Hepatic stellate cell (primary cell): ENCODE measurements at regions not wholly inside any gene's neighbourhood (a gene's known extent, or its start where the extent isn't known, plus 50 kb on each side); places are given as distances from the start of the nearest gene placed in this dataset.
"Not testable (repeated sequence)": the region's sequence is repeated elsewhere in the genome, so short reads cannot be mapped to it uniquely, and the experiment has no call there.

ENCODE experiments used
- DNase-seq: peaks from one replicate; pipeline ENCODE4 v3.0.0; 2011; ENCODE audit warnings: low spot score

DNA sequence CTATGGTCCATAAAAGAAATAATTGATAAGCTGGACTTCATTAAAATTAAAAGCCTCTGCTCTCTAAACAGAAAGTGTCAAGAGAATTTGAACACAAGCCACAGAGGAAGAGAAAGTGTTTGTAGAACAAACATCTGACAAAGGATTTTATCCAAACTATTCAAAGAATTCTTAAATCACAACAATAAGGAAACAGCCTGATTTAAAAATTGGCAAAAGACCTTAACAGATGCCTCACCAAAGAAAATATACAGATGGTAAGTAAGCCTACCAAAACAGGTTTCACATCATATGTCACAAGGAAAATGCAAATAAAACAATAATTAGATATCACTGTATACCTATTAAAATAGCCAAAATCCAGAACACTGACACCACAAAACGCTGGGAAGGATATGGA, 612.0 kb downstream of the TTLL7 start:
- DNase-seq, result not testable (repeated sequence)

DNA sequence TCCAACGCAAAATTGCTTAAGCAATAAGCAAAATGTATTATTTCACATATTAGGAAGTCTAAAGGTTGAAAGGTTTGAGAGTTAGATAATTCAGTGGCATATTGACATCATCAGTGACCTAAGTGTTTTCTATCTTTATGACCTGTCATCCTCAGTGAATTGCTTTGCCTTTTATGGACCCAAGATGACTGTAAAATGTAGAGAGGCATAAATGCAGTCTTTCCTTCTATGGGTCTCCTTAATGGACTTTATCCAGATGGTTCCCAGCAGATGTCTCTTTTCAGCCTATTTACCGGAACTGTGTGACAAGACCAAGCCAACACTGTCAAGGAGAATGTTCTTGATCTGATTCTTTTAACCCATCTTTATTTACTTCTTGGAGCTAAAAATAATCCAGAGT, 615.8 kb downstream of the TTLL7 start:
- not testable (repeated sequence) for DNase-seq

DNA sequence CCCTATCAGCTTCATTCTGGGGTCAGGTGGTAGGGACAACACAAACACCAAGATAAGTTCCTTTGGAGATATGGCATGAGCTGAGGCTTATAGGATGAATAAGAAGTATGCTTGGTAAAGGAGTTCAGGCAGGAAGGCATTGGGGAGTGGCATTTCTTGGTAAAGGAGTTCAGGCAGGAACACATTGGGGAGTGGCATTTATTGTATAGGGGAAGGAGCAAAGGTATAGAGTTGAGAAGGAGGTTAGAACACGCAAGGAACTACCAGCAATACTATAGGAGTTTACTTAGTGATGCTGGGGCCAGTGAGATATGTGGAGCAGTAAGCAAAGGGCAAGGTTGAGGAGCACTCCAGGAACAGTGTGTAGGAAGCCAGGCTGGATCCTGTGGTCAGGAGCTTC, 625.9 kb downstream of the TTLL7 start:
- DNase-seq, result not testable (repeated sequence)

DNA sequence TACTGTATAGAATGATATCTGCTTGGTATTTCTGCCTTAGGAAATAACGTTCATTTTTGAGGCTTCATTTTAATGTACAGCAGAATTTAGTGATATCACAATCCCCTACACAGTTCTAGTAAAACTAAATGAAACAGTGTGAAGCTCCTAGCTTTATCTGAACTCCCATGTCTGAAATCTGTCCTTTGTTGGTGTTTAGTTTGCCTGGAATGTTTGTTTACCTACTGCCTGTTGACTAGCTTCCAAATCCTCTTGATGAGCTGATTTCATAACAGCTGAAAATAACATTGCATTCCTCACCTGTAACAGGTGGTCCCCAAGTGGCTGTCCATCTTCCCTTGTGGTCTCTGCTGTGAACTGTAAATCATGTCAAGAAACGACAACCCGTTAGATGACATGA, 629.1 kb downstream of the TTLL7 start:
- not testable (repeated sequence) for DNase-seq

DNA sequence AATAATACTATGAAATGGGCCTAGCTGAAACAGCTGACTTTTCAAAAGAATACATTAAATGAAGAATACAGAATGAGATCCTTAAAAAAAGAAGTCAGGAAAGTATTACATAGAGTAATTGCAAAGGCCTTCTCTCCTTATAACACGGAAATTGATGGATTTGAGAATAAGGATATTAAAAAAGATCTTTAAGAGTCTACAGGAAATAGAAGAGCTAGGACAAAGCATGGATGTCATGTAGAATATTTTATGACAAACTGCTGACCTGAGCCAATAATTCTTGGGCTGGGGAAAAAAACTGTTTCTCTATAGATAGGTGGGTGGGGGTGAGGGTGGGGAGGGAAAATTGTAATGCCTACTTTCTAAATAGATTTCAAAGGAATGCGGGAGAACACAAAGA, 633.6 kb downstream of the TTLL7 start:
- not testable (repeated sequence) for DNase-seq

DNA sequence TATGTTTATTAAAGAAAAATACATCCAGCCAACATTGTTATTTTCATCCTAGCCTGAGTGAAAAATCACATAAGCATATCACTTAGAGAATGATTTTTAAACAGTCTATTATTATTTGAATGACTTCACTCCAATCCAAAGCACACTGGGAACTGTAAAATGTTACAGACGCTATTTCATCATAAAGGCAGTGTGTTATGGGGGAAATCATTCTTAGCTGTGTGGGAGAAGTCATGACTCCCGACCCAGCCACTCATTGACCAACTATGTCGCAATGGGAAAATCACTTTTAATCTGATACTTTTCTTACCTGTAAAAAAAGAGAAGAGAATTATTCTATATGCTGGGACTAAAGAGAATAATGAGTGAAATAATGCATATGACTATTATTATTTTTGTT, 653.6 kb downstream of the TTLL7 start:
- DNase-seq, result not testable (repeated sequence)

DNA sequence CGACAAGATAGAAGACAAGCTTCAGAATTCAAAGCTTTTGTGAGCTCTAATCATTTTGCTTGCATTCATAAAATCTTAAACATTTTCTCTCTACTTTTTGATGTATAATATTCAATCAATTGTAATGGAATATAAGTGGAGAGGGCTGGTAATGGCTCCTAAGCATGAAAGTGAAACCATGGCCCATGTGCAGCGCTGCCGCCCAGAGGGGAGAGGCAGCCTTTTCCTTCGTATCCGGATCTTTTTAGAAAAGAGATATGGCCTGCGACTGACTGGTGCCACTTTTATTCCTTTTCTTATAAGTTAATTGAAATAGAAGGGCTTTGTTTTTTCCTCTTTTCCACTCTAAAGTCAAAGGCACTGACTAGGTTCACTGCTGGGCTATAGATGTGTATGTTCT, 655.2 kb downstream of the TTLL7 start:
- DNase-seq, result not testable (repeated sequence)

DNA sequence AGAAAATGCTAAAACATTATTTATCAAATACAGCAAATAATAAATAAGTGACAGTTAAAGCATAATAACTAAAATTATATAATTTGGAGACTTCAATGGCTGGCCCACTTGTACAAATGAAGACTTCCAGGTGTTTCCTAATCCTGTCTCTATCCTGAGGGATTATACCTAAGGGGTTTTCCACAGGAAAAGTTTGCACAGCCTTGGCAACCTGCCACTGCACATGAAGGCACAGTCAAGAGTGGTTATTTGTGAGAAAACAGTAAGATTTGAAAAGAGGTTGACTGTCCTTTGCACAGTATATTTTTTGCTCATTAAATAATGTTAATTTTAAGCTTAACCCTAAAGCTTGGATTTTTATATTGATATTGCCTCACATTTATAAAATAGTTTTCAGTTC, 655.9 kb downstream of the TTLL7 start:
- DNase-seq, result not testable (repeated sequence)

DNA sequence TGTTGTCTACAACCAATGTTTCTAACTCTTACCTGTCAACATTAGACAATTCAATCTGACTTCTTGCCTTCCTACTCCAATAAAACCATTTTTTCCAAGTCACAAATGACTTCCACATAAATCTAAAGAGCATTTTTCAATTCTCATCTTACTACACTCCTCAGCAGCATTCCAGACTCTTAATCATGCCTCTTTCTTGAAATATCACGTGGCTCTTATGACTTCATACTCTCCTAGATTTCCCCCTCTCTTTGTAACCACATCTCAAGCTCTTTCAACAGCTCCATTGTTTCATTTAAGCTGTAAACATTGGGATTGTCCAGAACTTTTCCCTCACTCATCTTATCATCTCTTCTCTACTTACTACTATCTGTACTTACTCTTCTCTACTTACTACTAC, 666.6 kb downstream of the TTLL7 start:
- DNase-seq, result not testable (repeated sequence)

DNA sequence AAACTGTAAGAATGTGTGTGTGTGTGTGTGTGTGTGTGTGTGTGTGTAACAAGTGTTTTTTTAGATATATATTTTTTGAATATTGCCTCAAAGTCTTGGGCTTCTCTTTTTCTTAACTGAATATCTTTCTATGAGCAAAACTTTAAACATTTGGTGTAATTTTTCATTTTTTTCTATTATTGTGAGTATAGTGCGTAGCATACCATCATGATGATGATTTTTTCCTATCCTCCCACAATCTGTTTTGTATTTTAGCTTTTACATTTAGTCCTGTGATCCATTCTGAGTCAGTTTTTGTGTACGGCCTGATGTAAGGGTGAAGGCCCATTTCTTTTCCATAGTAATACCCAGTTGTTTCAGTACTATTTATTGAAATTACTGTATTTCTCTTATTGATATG, 680.6 kb downstream of the TTLL7 start:
- peak; percentile 2 for DNase-seq

DNA sequence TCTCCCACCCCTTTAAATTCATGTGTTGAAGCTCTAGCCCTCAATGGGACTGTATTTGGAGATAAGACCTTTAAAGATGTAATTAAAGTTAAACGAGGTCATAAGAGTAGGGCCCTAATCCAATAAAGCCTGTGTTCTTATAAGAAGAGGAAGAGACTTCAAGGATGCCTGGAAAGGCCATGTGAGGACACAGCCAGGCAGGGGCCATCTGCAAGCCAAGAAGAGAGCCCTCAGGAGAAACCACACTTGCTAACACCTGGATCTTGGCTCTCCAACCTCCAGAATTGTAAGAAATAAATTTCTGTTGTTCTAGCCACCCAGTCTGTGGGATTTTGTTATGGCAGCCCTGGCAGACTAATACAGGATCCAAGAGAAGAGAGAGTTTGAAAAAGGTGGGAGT, 683.5 kb downstream of the TTLL7 start:
- not testable (repeated sequence) for DNase-seq

DNA sequence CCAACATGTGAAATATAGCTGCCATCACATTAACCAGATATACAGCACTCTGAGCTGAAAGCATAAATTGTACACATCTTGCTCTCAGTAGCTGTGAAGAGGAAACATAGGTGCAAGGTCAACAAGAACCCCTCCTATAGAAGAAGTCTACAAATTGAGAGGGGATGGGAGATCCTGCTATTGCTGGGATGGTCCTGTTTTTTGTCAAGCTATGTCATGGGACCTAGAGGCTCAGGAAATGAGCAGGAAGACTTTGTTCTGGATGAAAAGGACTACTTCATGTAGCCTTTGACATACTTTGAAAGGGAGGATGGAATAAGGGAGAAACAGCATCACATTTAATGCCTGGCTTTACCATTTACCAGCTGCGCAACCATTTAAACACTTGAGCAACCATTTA, 688.8 kb downstream of the TTLL7 start:
- DNase-seq, result not testable (repeated sequence)

DNA sequence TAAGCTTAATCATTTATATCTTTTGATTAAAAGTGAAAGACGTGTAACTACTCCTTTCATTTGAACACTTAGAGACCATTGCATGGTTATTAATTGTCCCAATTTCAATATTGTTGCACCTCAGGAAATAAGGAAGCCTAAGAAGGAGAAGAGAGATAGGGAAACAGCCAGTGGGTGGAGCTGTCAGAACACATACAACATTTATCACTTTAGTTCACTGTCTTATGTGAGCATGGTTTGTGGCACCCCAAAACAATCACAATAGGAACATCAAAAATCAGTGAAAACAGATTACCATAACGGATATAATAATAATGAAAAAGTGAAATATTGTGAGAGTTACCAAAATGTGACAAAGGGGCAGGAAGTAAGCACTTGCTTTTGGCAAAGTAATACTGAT, 689.9 kb downstream of the TTLL7 start:
- DNase-seq, result not testable (repeated sequence)

DNA sequence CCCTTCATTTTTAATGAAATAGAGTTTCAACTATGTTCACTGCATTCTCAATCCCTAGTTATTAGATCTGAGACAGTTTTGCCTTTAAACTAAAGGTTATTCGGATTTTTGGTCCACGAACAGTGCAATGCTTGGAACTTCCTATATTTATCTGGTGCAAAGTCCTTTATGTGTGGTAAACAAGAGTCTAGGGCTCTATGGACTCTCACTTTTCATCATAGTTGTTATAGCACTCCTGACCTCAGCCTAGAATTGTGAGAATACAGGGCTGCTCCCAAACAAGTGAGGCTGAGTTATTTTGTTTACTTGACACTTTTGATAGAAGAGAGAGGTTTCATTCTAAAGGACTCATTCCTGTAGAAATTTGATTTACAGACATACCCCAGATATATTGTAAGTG, 692.1 kb downstream of the TTLL7 start:
- DNase-seq, result not testable (repeated sequence)

DNA sequence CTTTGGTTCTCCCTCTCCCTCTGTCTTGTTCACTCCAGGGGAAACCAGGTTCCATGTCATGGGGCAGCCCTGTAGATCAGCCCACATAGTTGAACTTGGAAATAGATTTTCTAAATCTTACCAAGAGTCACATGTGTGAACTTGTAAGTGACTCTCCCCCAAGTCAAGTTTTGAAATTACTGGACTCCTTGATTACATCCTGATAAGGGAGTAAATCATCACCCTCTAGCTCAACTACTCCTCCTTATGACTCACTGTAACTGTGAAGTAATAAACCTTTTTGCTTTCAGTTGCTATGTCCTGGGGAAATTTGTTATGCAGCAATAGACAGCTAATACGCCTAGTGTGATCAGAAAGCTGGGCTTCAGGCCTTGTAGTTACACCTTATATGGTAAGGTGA, 703.3 kb downstream of the TTLL7 start:
- DNase-seq, result not testable (repeated sequence)

DNA sequence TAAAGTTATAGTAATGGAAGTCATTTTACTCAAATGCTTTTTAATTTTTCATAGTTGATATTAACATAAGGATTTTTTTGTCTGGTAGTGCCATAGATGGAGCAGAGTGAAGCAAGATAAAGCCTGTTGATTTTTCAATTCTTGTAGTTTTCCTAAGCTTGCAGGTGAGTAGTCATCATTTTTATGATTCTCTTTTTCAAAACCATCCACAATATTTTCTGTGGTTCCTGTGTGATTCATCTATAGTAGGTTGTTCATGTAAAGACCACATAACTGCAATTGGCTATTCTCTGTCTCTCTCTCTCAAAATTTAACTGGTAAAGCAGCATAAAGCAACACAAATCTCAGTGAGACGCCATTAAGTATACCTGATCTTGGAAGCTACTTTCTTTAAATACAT, 711.5 kb downstream of the TTLL7 start:
- DNase-seq, result not testable (repeated sequence)

DNA sequence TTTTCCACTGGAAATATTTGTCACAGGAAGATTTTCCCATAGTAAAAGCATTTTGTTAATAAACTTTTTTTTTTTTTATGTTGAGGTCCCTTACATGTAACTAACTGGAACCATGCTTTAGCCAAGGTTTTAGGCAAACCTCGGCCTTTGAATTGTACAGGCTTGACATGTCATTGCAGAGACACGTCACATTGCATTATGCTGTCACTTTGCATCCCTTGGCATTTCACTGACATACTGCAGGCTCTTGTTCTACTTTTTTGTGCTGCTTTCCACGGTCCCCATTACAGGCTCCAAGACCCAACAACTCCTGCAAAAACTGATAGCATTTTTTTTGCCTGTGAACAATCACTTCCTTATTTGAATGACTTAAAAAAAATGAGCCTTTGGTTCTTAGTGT, 724.3 kb downstream of the TTLL7 start:
- not testable (repeated sequence) for DNase-seq

DNA sequence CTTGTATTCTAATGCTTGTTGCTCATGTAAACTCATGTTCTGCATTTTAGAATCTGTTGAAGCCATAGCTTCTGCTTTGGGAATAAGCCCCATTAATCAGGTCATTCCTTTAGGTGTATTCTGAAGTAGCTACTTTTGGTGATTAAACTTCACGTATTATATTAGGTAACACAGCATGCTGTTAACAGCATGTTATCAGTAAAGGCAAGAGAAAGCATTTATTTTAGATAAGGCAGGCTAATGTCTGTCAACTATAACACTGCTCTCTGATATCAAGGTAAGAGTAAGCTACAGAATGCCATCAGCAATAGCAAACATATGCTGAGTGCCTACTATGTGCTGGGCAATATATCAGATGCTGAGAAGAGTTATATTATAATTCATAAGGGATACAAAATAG, 726.4 kb downstream of the TTLL7 start:
- DNase-seq, result not testable (repeated sequence)

DNA sequence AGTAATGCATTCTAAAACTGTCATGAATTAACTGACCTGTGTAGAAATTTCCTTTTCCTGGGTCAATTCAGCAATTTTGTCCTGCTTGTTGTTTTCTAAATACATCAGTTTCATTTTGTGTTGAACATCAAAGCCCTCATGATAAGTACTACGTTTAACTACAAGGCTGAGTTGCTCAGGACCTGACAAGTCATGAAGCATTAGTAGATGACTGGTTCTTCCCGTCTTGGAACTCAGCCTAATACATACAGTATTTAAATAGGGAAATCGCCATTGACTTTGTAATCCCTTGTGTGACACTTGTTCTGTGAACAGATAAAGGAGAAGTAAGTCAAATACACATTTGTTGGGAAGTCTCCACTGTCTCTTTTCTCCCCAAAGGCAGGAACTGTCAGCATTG, 727.1 kb downstream of the TTLL7 start:
- DNase-seq, result not testable (repeated sequence)

DNA sequence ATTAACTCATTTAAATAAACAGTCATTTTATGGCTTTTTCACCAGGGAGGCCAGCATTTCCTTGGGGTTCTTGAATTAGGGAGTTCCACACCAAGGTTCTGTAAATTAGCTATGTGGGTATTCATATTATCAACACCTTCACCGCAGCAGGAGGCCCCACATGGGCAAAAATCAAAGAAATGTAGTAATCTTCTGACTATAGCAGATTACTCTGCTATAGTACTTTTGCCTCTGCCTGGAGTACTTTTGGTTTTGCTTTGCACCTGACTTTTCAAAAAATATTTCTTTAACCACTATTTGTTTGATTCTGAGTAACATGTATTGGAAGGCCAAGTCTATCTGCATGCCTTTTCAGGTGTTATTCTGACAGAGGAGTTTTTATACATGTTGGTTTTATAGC, 728.1 kb downstream of the TTLL7 start:
- not testable (repeated sequence) for DNase-seq

DNA sequence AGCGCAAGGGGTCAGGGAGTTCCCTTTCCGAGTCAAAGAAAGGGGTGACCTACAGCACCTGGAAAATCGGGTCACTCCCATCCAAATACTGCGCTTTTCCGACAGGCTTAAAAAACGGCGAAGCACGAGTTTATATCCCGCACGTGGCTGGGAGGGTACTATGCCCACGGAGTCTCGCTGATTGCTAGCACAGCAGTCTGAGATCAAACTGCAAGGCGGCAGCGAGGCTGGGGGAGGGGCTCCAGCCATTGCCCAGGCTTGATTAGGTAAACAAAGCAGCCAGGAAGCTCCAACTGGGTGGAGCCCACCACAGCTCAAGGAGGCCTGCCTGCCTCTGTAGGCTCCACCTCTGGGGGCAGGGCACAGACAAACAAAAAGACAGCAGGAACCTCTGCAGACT, 735.1 kb downstream of the TTLL7 start:
- not testable (repeated sequence) for DNase-seq

DNA sequence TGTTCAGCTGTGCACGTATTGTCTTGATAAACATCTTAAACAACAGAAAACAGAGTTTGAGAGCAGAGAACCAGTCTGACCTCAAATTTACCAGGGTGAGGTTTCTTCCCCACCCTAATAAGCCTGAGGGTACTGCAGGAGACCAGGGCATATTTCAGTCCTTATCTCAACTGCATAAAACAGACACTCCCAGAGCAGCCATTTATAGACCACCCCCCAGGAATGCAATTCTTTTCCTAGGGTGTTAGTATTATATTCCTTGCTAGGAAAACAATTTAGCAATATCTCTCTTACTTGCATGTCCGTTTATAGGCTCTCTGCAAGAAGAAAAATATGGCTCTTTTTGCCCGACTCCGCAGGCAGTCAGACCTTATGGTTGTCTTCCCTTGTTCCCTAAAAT, 747.2 kb downstream of the TTLL7 start:
- not testable (repeated sequence) for DNase-seq

DNA sequence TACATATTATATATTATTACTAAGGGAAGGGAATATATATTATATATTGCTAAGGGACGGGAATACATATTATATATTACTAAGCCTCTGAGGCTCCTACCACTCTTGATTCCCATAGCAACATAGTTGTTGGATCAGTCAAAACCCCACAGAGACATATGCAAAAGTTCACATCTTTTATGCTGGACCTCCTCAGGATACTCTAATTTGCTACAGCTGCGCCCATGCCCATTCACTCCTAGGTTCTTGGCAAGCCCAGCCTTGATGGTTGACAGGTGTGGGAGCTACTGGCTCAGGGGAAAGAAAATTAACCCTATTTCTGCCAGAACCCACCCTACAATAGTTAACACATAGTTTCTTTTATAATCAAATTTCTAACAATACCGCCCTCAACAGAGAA, 752.2 kb downstream of the TTLL7 start:
- DNase-seq, result not testable (repeated sequence)

DNA sequence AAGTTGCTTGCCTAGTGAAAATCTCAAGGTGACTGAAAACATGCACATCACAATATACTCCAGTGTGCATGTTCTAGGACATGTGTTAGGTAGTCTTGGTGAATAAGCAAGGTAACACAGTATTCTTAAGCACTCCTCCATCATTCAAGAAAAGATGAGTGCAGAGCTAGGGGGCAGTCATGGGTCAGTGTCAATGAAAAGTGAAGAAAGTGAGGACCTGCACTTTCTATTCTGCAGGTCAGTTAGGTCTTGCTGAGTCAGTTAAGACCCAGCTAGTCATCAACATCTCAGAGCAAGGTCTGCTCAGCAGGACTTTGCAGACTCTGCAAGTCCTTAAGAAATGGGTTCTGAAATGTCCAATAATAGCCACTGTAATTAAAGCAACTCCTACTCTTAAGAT, 754.1 kb downstream of the TTLL7 start:
- not testable (repeated sequence) for DNase-seq

DNA sequence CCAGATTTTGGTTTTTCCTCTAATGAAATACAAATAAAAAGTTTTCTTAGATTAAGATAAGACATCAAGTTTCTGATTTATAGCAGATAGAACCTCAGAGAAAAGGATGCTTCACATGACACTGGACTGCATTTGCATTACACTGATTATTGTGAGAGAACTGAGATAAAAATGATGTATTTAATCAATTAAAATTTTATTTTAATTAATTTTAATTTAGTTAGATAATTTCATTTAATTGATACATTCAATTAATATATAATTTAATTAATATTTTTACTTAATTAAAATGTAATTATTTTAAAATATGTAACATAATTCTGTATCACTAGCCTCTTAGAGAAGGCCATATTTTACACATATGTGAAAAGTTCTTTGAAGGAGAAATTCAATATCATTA, 759.4 kb downstream of the TTLL7 start:
- DNase-seq, result not testable (repeated sequence)
